Testis (tissue), 2 donors: ENCODE measurements at regions not wholly inside any gene's neighbourhood (a gene's known extent, or its start where the extent isn't known, plus 50 kb on each side); places are given as distances from the start of the nearest gene placed in this dataset.

Experiments used
- POLR2A ChIP-seq: fragments of 450-650 bp; IDR thresholded peaks from one replicate; pipeline ENCODE4 v1.6.1; 2017; ENCODE audit warnings: antibody characterized with exemption, mild to moderate bottlenecking, moderate library complexity
- TF ChIP-seq, protein P1 (sequence below), 3 experiments: fragments of 450-650 bp in 2 of 3; fragments of 200-600 bp in 1 of 3; sonication (generic) in 1 of 3; IDR thresholded peaks; one replicate each; pipeline ENCODE4 v1.5.1; 2016 to 2019; ENCODE audit warnings: antibody characterized with exemption in 3 of 3, mild to moderate bottlenecking in 2 of 3, moderate library complexity in 1 of 3

DNA sequence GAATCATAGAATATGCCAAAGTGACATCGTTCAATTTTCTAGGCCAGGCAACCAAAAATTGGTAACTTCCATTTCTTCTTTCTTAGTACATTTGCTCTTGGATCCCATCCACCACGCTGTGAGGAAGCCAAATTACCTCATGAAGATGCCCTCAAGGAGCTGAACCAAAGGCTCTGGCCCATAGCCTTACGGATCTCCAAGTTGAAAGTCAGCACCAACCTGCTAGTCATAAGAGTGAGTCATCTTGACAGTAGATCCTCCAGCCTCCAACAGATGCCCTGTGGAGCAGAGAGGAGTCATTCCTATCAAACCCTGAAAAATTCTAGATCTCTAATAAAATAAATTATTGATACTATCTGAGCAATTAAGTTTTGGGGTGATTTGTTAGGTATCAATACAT lies 322.5 kb upstream of the COL8A1 start:
- TF ChIP-seq, protein P1, sequence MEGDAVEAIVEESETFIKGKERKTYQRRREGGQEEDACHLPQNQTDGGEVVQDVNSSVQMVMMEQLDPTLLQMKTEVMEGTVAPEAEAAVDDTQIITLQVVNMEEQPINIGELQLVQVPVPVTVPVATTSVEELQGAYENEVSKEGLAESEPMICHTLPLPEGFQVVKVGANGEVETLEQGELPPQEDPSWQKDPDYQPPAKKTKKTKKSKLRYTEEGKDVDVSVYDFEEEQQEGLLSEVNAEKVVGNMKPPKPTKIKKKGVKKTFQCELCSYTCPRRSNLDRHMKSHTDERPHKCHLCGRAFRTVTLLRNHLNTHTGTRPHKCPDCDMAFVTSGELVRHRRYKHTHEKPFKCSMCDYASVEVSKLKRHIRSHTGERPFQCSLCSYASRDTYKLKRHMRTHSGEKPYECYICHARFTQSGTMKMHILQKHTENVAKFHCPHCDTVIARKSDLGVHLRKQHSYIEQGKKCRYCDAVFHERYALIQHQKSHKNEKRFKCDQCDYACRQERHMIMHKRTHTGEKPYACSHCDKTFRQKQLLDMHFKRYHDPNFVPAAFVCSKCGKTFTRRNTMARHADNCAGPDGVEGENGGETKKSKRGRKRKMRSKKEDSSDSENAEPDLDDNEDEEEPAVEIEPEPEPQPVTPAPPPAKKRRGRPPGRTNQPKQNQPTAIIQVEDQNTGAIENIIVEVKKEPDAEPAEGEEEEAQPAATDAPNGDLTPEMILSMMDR (IDR thresholded peaks at IDR 0.05), result no peak
- TF ChIP-seq POLR2A, result no peak
